ENCODE measurements at regions not wholly inside any gene's neighbourhood (a gene's known extent, or its start where the extent isn't known, plus 50 kb on each side); places are given as distances from the start of the nearest gene placed in this dataset.
"Not testable (repeated sequence)": the region's sequence is repeated elsewhere in the genome, so short reads cannot be mapped to it uniquely, and the experiment has no call there.

DNA sequence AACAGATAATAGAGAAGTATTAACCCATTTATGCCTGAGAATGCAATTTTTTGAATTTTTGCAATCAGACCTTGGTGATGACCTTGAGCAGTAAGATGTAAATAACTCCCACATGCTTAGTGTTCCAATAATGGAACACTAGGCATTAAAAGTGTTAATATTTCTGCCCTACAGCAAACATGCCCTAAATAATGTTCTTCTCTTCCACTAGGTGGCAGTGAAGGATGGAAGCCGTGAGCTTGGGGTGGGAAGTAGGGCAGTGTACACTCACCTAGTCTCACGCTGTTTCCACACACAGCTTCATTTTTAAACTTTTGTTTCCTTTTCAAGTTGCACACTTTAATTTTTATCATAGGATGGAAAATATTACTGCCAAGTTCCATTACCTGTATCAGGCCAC is 613.1 kb upstream of the HS3ST1 start:
- H3K36me3 ChIP-seq (ENCODE audit: control insufficient read depth in 3 of 3, insufficient read depth in 2 of 3, low read depth in 1 of 3, low read length in 3 of 3), result no peaks in the 10 kb centered on the region
- FAIRE-seq (no peak), DNase-seq (peak; percentile 8 to 21)
- no peaks in the 10 kb centered on the region for H3K27me3 ChIP-seq (ENCODE audit: control insufficient read depth in 3 of 3, insufficient read depth in 3 of 3, low read length in 3 of 3)
- no peaks in the 10 kb centered on the region for H3K4me1 ChIP-seq (ENCODE audit: control insufficient read depth in 3 of 3, insufficient read depth in 2 of 3, low read depth in 1 of 3, low read length in 2 of 3)
- H3K27ac ChIP-seq (ENCODE audit: low read depth in 1 of 3, low read length in 2 of 3), result no peak overlapping the region
- WGBS, 3 donors, result 40 to 47% (median 45%) methylated on average over 2 of the region's 2 CpGs
- H3K9me3 ChIP-seq (ENCODE audit: control insufficient read depth in 2 of 2, insufficient read depth in 1 of 2, low read depth in 1 of 2, low read length in 1 of 2), result peaks cover 0 to 17% of the 10 kb centered on the region in 2 donors
- H3K4me3 ChIP-seq (ENCODE audit: low read depth in 1 of 3, low read length in 3 of 3), result no peak overlapping the region

- DNase-seq, result no peak
- FAIRE-seq, result no peak
- Histone ChIP-seq H3K27ac (ENCODE audit: low read depth in 1 of 3, low read length in 2 of 3) (no peak overlapping the region), H3K9me3 (ENCODE audit: control insufficient read depth in 2 of 2, insufficient read depth in 1 of 2, low read depth in 1 of 2, low read length in 1 of 2) (peaks cover 0 to 17% of the 10 kb centered on the region in 2 donors), H3K27me3 (ENCODE audit: control insufficient read depth in 3 of 3, insufficient read depth in 3 of 3, low read length in 3 of 3) (no peaks in the 10 kb centered on the region), H3K4me3 (ENCODE audit: low read depth in 1 of 3, low read length in 3 of 3) (no peak overlapping the region), H3K36me3 (ENCODE audit: control insufficient read depth in 3 of 3, insufficient read depth in 2 of 3, low read depth in 1 of 3, low read length in 3 of 3) (no peaks in the 10 kb centered on the region), H3K4me1 (ENCODE audit: control insufficient read depth in 3 of 3, insufficient read depth in 2 of 3, low read depth in 1 of 3, low read length in 2 of 3) (no peaks in the 10 kb centered on the region)
- WGBS, 3 donors, result 52 to 72% (median 56%) methylated on average over 3 of the region's 3 CpGs
Measured at GRCh38 chr4:12036450-12036849, 607.8 kb upstream of the HS3ST1 start.

- FAIRE-seq (no peak), DNase-seq (no peak)
- Histone ChIP-seq H3K9me3 (ENCODE audit: control insufficient read depth in 2 of 2, insufficient read depth in 1 of 2, low read depth in 1 of 2, low read length in 1 of 2) (no peaks in the 10 kb centered on the region), H3K4me1 (ENCODE audit: control insufficient read depth in 3 of 3, insufficient read depth in 2 of 3, low read depth in 1 of 3, low read length in 2 of 3) (no peaks in the 10 kb centered on the region), H3K36me3 (ENCODE audit: control insufficient read depth in 3 of 3, insufficient read depth in 2 of 3, low read depth in 1 of 3, low read length in 3 of 3) (no peaks in the 10 kb centered on the region), H3K27ac (ENCODE audit: low read depth in 1 of 3, low read length in 2 of 3) (no peak overlapping the region), H3K4me3 (ENCODE audit: low read depth in 1 of 3, low read length in 3 of 3) (no peak overlapping the region), H3K27me3 (ENCODE audit: control insufficient read depth in 3 of 3, insufficient read depth in 3 of 3, low read length in 3 of 3) (no peaks in the 10 kb centered on the region)
- 86 to 87% (median 87%) methylated on average over 5 of the region's 5 CpGs for WGBS, 3 donors
Measured at GRCh38 chr4:12028258-12028657, 599.6 kb upstream of the HS3ST1 start.

DNA sequence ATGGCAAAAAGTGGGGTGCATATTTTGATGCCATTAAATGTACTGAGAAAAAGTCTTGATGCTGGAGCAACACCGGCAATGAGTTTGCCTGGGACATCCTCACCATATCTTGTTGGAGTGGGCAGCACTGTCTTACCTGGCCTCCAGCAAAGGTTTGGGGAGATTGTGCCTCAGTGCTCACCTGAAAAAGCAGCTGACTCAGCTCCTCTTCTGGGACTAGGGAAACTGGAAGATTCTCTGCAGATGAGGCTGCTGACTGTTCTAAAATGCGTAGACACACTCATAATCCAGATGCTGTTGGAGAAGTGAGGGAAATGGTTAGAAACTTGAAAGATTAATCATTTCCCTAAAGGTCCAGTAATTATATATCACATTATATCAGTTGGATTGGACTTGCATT is 593.7 kb upstream of the HS3ST1 start:
- no peaks in the 10 kb centered on the region for H3K36me3 ChIP-seq (ENCODE audit: control insufficient read depth in 3 of 3, insufficient read depth in 2 of 3, low read depth in 1 of 3, low read length in 3 of 3)
- no peak overlapping the region for H3K27ac ChIP-seq (ENCODE audit: low read depth in 1 of 3, low read length in 2 of 3)
- DNase-seq (no peak), FAIRE-seq (no peak)
- WGBS, 3 donors, result 89 to 96% (median 95%) methylated on average over 2 of the region's 2 CpGs
- H3K27me3 ChIP-seq (ENCODE audit: control insufficient read depth in 3 of 3, insufficient read depth in 3 of 3, low read length in 3 of 3), result no peaks in the 10 kb centered on the region
- H3K4me3 ChIP-seq (ENCODE audit: low read depth in 1 of 3, low read length in 3 of 3), result no peak overlapping the region
- no peaks in the 10 kb centered on the region for H3K9me3 ChIP-seq (ENCODE audit: control insufficient read depth in 2 of 2, insufficient read depth in 1 of 2, low read depth in 1 of 2, low read length in 1 of 2)
- H3K4me1 ChIP-seq (ENCODE audit: control insufficient read depth in 3 of 3, insufficient read depth in 2 of 3, low read depth in 1 of 3, low read length in 2 of 3), result no peaks in the 10 kb centered on the region

GRCh38 chr4:12016729-12017128 is 588.0 kb upstream of the HS3ST1 start:
- FAIRE-seq (no peak), DNase-seq (no peak)
- H3K27me3 ChIP-seq (ENCODE audit: control insufficient read depth in 3 of 3, insufficient read depth in 3 of 3, low read length in 3 of 3), result no peaks in the 10 kb centered on the region
- no peak overlapping the region for H3K27ac ChIP-seq (ENCODE audit: low read depth in 1 of 3, low read length in 2 of 3)
- H3K4me1 ChIP-seq (ENCODE audit: control insufficient read depth in 3 of 3, insufficient read depth in 2 of 3, low read depth in 1 of 3, low read length in 2 of 3), result no peaks in the 10 kb centered on the region
- no peaks in the 10 kb centered on the region for H3K36me3 ChIP-seq (ENCODE audit: control insufficient read depth in 3 of 3, insufficient read depth in 2 of 3, low read depth in 1 of 3, low read length in 3 of 3)
- 92 to 97% (median 93%) methylated on average over 1 of the region's 1 CpG for WGBS, 3 donors
- peaks cover 0 to 13% of the 10 kb centered on the region in 2 donors for H3K9me3 ChIP-seq (ENCODE audit: control insufficient read depth in 2 of 2, insufficient read depth in 1 of 2, low read depth in 1 of 2, low read length in 1 of 2)
- no peak overlapping the region for H3K4me3 ChIP-seq (ENCODE audit: low read depth in 1 of 3, low read length in 3 of 3)

- H3K9me3 ChIP-seq (ENCODE audit: control insufficient read depth in 2 of 2, insufficient read depth in 1 of 2, low read depth in 1 of 2, low read length in 1 of 2), result no peaks in the 10 kb centered on the region
- H3K27ac ChIP-seq (ENCODE audit: low read depth in 1 of 3, low read length in 2 of 3), result no peak overlapping the region
- no peak overlapping the region for H3K4me3 ChIP-seq (ENCODE audit: low read depth in 1 of 3, low read length in 3 of 3)
- no peaks in the 10 kb centered on the region for H3K36me3 ChIP-seq (ENCODE audit: control insufficient read depth in 3 of 3, insufficient read depth in 2 of 3, low read depth in 1 of 3, low read length in 3 of 3)
- no peaks in the 10 kb centered on the region for H3K27me3 ChIP-seq (ENCODE audit: control insufficient read depth in 3 of 3, insufficient read depth in 3 of 3, low read length in 3 of 3)
- no peak for DNase-seq
- FAIRE-seq, result no peak
- H3K4me1 ChIP-seq (ENCODE audit: control insufficient read depth in 3 of 3, insufficient read depth in 2 of 3, low read depth in 1 of 3, low read length in 2 of 3), result no peaks in the 10 kb centered on the region
Measured at GRCh38 chr4:12005471-12005870, 576.8 kb upstream of the HS3ST1 start.

- H3K9me3 ChIP-seq (ENCODE audit: control insufficient read depth in 2 of 2, insufficient read depth in 1 of 2, low read depth in 1 of 2, low read length in 1 of 2), result peaks cover 0 to 18% of the 10 kb centered on the region in 2 donors
- H3K4me1 ChIP-seq (ENCODE audit: control insufficient read depth in 3 of 3, insufficient read depth in 2 of 3, low read depth in 1 of 3, low read length in 2 of 3); H3K27ac ChIP-seq (ENCODE audit: low read depth in 1 of 3, low read length in 2 of 3); DNase-seq; FAIRE-seq; H3K27me3 ChIP-seq (ENCODE audit: control insufficient read depth in 3 of 3, insufficient read depth in 3 of 3, low read length in 3 of 3); H3K36me3 ChIP-seq (ENCODE audit: control insufficient read depth in 3 of 3, insufficient read depth in 2 of 3, low read depth in 1 of 3, low read length in 3 of 3); H3K4me3 ChIP-seq (ENCODE audit: low read depth in 1 of 3, low read length in 3 of 3): not testable (repeated sequence)
- WGBS, 3 donors, result 53 to 77% (median 74%) methylated on average over 5 of the region's 5 CpGs
Measured at GRCh38 chr4:11996581-11996980, 567.9 kb upstream of the HS3ST1 start.

GRCh38 chr4:11976726-11977263 is 548.1 kb upstream of the HS3ST1 start:
- FAIRE-seq (no peak), DNase-seq (no peak)
- Histone ChIP-seq H3K4me1 (ENCODE audit: control insufficient read depth in 3 of 3, insufficient read depth in 2 of 3, low read depth in 1 of 3, low read length in 2 of 3) (no peaks in the 10 kb centered on the region), H3K36me3 (ENCODE audit: control insufficient read depth in 3 of 3, insufficient read depth in 2 of 3, low read depth in 1 of 3, low read length in 3 of 3) (no peaks in the 10 kb centered on the region), H3K27me3 (ENCODE audit: control insufficient read depth in 3 of 3, insufficient read depth in 3 of 3, low read length in 3 of 3) (no peaks in the 10 kb centered on the region), H3K9me3 (ENCODE audit: control insufficient read depth in 2 of 2, insufficient read depth in 1 of 2, low read depth in 1 of 2, low read length in 1 of 2) (no peaks in the 10 kb centered on the region), H3K4me3 (ENCODE audit: low read depth in 1 of 3, low read length in 3 of 3) (no peak overlapping the region), H3K27ac (ENCODE audit: low read depth in 1 of 3, low read length in 2 of 3) (no peak overlapping the region)
- 65 to 76% (median 67%) methylated on average over 3 of the region's 3 CpGs for WGBS, 3 donors

GRCh38 chr4:11973270-11973669 is 544.6 kb upstream of the HS3ST1 start:
- DNase-seq (no peak), FAIRE-seq (no peak)
- H3K4me1 ChIP-seq (ENCODE audit: control insufficient read depth in 3 of 3, insufficient read depth in 2 of 3, low read depth in 1 of 3, low read length in 2 of 3), result no peaks in the 10 kb centered on the region
- H3K4me3 ChIP-seq (ENCODE audit: low read depth in 1 of 3, low read length in 3 of 3), result no peak overlapping the region
- no peaks in the 10 kb centered on the region for H3K9me3 ChIP-seq (ENCODE audit: control insufficient read depth in 2 of 2, insufficient read depth in 1 of 2, low read depth in 1 of 2, low read length in 1 of 2)
- 83 to 89% (median 88%) methylated on average over 2 of the region's 2 CpGs for WGBS, 3 donors
- H3K36me3 ChIP-seq (ENCODE audit: control insufficient read depth in 3 of 3, insufficient read depth in 2 of 3, low read depth in 1 of 3, low read length in 3 of 3), result no peaks in the 10 kb centered on the region
- no peaks in the 10 kb centered on the region for H3K27me3 ChIP-seq (ENCODE audit: control insufficient read depth in 3 of 3, insufficient read depth in 3 of 3, low read length in 3 of 3)
- no peak overlapping the region for H3K27ac ChIP-seq (ENCODE audit: low read depth in 1 of 3, low read length in 2 of 3)

Data from small intestine (tissue), 7 donors.